Stomach (tissue), 4 donors: ENCODE measurements at regions not wholly inside any gene's neighbourhood (a gene's known extent, or its start where the extent isn't known, plus 50 kb on each side); places are given as distances from the start of the nearest gene placed in this dataset.

Experiments
- EP300 ChIP-seq: sonication (generic); formaldehyde crosslinking; IDR thresholded peaks from one replicate; pipeline ENCODE4 v1.6.1; 2017; ENCODE audit warnings: antibody characterized with exemption
- POLR2A ChIP-seq, 4 donors: fragments of 450-650 bp; IDR thresholded peaks; one replicate each; pipeline ENCODE4 v1.6.1; 2016; ENCODE audit warnings: antibody characterized with exemption in 4 of 4, control low read depth in 2 of 4, mild to moderate bottlenecking in 1 of 4, moderate library complexity in 1 of 4
- POLR2AphosphoS5 ChIP-seq, 3 donors: sonication (generic); formaldehyde crosslinking; IDR thresholded peaks; one replicate each; pipeline ENCODE4 v1.6.1; 2016; ENCODE audit warnings: antibody characterized with exemption in 3 of 3
- TF ChIP-seq, protein P1 (sequence below), 7 experiments: fragments of 450-650 bp in 4 of 7; fragments of 200-600 bp in 3 of 7; sonication (generic) in 3 of 7; IDR thresholded peaks; one replicate each; pipeline ENCODE4 v1.5.1; 2016 to 2019; ENCODE audit warnings: antibody characterized with exemption in 7 of 7, control low read depth in 2 of 7, mild to moderate bottlenecking in 1 of 7

- TF ChIP-seq POLR2AphosphoS5 (IDR thresholded peaks at IDR 0.05): no peak
- no peak for TF ChIP-seq POLR2A (IDR thresholded peaks at IDR 0.05)
- TF ChIP-seq, protein P1, sequence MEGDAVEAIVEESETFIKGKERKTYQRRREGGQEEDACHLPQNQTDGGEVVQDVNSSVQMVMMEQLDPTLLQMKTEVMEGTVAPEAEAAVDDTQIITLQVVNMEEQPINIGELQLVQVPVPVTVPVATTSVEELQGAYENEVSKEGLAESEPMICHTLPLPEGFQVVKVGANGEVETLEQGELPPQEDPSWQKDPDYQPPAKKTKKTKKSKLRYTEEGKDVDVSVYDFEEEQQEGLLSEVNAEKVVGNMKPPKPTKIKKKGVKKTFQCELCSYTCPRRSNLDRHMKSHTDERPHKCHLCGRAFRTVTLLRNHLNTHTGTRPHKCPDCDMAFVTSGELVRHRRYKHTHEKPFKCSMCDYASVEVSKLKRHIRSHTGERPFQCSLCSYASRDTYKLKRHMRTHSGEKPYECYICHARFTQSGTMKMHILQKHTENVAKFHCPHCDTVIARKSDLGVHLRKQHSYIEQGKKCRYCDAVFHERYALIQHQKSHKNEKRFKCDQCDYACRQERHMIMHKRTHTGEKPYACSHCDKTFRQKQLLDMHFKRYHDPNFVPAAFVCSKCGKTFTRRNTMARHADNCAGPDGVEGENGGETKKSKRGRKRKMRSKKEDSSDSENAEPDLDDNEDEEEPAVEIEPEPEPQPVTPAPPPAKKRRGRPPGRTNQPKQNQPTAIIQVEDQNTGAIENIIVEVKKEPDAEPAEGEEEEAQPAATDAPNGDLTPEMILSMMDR (IDR thresholded peaks at IDR 0.05): no peak
- no peak for TF ChIP-seq EP300
Observed at GRCh38 chr12:45668641-45669040, 60.9 kb upstream of the ARID2 start.
